ENCODE measurements at regions not wholly inside any gene's neighbourhood (a gene's known extent, or its start where the extent isn't known, plus 50 kb on each side); places are given as distances from the start of the nearest gene placed in this dataset.

DNA sequence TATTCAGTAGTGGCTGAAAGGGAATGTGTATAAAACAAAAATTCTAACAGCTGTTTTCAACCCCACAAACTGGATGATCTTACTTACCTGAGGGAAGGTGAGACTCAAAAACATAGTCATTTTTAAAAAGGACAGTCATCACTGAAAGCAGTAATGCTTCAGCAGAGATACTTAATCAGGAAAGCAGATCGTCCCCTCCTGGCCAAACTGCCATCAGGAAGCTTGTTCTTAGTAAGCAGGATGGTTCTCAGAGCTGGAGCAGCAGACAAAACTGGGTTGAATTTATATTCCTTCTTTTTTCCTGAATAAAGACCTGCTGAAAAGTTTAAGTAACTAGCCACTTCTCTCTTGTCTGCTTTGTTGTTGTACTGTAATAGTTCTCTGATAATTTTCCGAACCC is 1156.5 kb downstream of the OLFM4 start:
- H3K4me2 ChIP-seq: no peak overlapping the region
- no peak overlapping the region for H2AFZ ChIP-seq
- H3K27ac ChIP-seq: no peak overlapping the region
- DNase-seq (ENCODE audit: low spot score): no peak
- H3K9me3 ChIP-seq (ENCODE audit: low read depth): no peaks in the 10 kb centered on the region
- H3K9me2 ChIP-seq (replicated peaks; ENCODE audit: insufficient read depth): no peaks in the 10 kb centered on the region
- H4K20me1 ChIP-seq (ENCODE audit: insufficient read depth, poor library complexity, severe bottlenecking): no peaks in the 10 kb centered on the region
- no peak for TF ChIP-seq EZH2phosphoT487 (IDR thresholded peaks at IDR 0.05; ENCODE audit: low read depth, severe bottlenecking, unreplicated experiment)
- no peaks in the 10 kb centered on the region for H3K27me3 ChIP-seq
- H3K79me2 ChIP-seq: no peaks in the 10 kb centered on the region
- WGBS (ENCODE audit: low lambda C conversion rate, missing lambda C conversion rate): 69% methylated on average over 2 of the region's 2 CpGs
- H3K4me3 ChIP-seq: no peak overlapping the region
- no peaks in the 10 kb centered on the region for H3K4me1 ChIP-seq (ENCODE audit: insufficient read depth)
- H3K36me3 ChIP-seq (replicated peaks; ENCODE audit: insufficient read depth, low read depth): no peaks in the 10 kb centered on the region

DNA sequence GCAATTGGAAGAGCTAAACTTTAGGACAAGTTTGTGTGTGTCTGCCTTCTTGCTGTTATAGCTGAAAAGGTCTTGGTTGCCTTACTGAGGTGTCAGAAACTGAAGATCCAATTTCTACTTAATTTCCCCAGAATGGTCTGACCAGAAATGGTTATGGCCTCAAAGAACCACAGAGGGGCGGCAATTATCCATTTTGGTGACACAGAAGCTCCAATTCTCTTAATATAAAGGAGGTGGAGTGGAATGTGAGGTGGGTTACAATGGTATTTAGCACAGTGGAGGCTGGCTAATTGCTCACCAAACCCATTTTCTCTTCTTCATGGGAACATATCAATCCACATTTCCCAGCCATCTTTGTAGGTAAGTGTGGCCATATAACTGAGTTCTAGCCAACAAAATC is 1157.2 kb downstream of the OLFM4 start:
- TF ChIP-seq, protein P1, sequence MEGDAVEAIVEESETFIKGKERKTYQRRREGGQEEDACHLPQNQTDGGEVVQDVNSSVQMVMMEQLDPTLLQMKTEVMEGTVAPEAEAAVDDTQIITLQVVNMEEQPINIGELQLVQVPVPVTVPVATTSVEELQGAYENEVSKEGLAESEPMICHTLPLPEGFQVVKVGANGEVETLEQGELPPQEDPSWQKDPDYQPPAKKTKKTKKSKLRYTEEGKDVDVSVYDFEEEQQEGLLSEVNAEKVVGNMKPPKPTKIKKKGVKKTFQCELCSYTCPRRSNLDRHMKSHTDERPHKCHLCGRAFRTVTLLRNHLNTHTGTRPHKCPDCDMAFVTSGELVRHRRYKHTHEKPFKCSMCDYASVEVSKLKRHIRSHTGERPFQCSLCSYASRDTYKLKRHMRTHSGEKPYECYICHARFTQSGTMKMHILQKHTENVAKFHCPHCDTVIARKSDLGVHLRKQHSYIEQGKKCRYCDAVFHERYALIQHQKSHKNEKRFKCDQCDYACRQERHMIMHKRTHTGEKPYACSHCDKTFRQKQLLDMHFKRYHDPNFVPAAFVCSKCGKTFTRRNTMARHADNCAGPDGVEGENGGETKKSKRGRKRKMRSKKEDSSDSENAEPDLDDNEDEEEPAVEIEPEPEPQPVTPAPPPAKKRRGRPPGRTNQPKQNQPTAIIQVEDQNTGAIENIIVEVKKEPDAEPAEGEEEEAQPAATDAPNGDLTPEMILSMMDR (IDR thresholded peaks at IDR 0.05; ENCODE audit: poor library complexity): peak; percentile 53
- TF ChIP-seq EZH2phosphoT487 (IDR thresholded peaks at IDR 0.05; ENCODE audit: low read depth, severe bottlenecking, unreplicated experiment) (no peak), EZH2 (IDR thresholded peaks at IDR 0.05; ENCODE audit: borderline replicate concordance) (no peak)
- Histone ChIP-seq H3K36me3 (replicated peaks; ENCODE audit: insufficient read depth, low read depth) (no peaks in the 10 kb centered on the region), H3K4me2 (no peak overlapping the region), H3K79me2 (no peaks in the 10 kb centered on the region), H3K4me1 (ENCODE audit: insufficient read depth) (no peaks in the 10 kb centered on the region), H2AFZ (no peak overlapping the region), H3K27me3 (no peaks in the 10 kb centered on the region), H3K9me3 (ENCODE audit: low read depth) (no peaks in the 10 kb centered on the region), H4K20me1 (ENCODE audit: insufficient read depth, poor library complexity, severe bottlenecking) (no peaks in the 10 kb centered on the region), H3K9me2 (replicated peaks; ENCODE audit: insufficient read depth) (no peaks in the 10 kb centered on the region), H3K27ac (no peak overlapping the region), H3K4me3 (no peak overlapping the region)
- WGBS (ENCODE audit: low lambda C conversion rate, missing lambda C conversion rate): 29% methylated on average over 1 of the region's 1 CpG
- peak; percentile 11 for DNase-seq (ENCODE audit: low spot score)

DNA sequence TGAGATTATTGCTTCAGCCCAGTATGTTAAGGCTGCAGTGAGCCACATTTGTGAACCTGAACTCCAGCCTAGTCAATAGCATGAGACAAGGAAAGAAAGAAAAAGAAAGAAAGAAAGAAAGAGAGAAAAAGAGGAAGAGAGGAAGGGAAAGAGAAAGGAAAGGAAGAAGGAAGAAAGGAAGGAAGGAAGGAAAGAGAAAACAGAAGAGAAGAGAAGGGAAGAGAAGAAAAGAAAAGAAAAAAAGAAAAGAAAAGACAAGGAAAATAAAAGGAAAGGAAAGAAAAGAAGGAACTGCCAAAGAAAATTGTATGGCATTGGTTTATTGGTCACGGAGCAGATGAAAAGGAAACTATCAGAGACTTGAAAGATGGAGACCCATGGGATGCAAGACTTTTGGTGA is 1158.8 kb downstream of the OLFM4 start:
- Histone ChIP-seq H3K4me2 (no peak overlapping the region), H3K9me2 (replicated peaks; ENCODE audit: insufficient read depth) (no peaks in the 10 kb centered on the region), H3K27ac (no peak overlapping the region), H4K20me1 (ENCODE audit: insufficient read depth, poor library complexity, severe bottlenecking) (no peaks in the 10 kb centered on the region), H3K36me3 (replicated peaks; ENCODE audit: insufficient read depth, low read depth) (no peaks in the 10 kb centered on the region), H3K27me3 (no peaks in the 10 kb centered on the region), H3K9me3 (ENCODE audit: low read depth) (no peaks in the 10 kb centered on the region), H3K79me2 (no peaks in the 10 kb centered on the region), H3K4me3 (no peak overlapping the region), H2AFZ (no peak overlapping the region), H3K4me1 (ENCODE audit: insufficient read depth) (no peaks in the 10 kb centered on the region)
- no peak for DNase-seq (ENCODE audit: low spot score)
- 91% methylated on average over 1 of the region's 1 CpG for WGBS (ENCODE audit: low lambda C conversion rate, missing lambda C conversion rate)
- TF ChIP-seq EZH2 (IDR thresholded peaks at IDR 0.05; ENCODE audit: borderline replicate concordance): no peak
- TF ChIP-seq, protein P1 (IDR thresholded peaks at IDR 0.05; ENCODE audit: poor library complexity): no peak
- TF ChIP-seq EZH2phosphoT487 (IDR thresholded peaks at IDR 0.05; ENCODE audit: low read depth, severe bottlenecking, unreplicated experiment): no peak

DNA sequence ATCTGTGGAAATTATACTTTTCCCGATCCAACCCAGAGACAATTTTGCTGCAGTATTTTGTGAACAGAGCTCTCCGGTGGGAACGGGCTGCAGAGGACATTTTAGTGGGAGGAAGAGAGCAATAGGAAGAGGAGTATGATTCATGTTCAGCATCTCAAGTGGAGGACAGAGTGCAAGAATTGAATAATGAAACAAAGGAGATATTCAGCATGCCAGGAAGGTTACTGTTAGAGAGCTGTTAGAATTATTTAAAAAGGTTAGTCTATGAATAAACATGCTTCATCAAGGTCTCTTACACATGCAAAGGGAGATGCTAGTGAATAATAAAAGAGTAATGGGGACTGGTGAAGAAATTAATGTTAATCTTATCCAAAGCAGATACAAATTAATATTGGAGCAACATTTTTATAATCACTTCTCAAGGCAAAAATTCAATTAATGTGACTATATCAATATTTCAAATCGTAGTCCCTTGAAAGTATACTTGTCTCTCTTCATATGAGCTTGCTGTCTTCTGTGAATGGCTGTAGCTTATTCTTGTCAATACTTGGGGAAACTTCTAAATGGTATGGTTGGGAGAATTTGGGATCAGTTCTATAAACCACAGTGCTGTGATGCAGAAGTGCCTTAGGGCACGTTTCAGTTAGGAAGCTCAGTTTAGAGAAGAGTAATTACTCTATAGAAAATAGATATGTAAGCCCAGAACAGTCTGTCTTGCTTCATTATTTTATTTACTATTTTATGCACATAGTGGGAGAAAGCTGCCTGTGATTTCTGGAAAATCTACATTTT is 1165.8 kb downstream of the OLFM4 start:
- 77% methylated on average over 5 of the region's 5 CpGs for WGBS (ENCODE audit: low lambda C conversion rate, missing lambda C conversion rate)
- Histone ChIP-seq H3K9me3 (ENCODE audit: low read depth) (no peaks in the 10 kb centered on the region), H3K36me3 (replicated peaks; ENCODE audit: insufficient read depth, low read depth) (no peaks in the 10 kb centered on the region), H3K79me2 (no peaks in the 10 kb centered on the region), H3K4me3 (no peak overlapping the region), H4K20me1 (ENCODE audit: insufficient read depth, poor library complexity, severe bottlenecking) (no peaks in the 10 kb centered on the region), H3K27me3 (no peaks in the 10 kb centered on the region), H3K4me2 (no peak overlapping the region), H2AFZ (no peak overlapping the region), H3K4me1 (ENCODE audit: insufficient read depth) (no peaks in the 10 kb centered on the region), H3K27ac (no peak overlapping the region), H3K9me2 (replicated peaks; ENCODE audit: insufficient read depth) (no peaks in the 10 kb centered on the region)
- TF ChIP-seq EZH2 (IDR thresholded peaks at IDR 0.05; ENCODE audit: borderline replicate concordance): no peak
- TF ChIP-seq, protein P1 (IDR thresholded peaks at IDR 0.05; ENCODE audit: poor library complexity): no peak
- TF ChIP-seq EZH2phosphoT487 (IDR thresholded peaks at IDR 0.05; ENCODE audit: low read depth, severe bottlenecking, unreplicated experiment): no peak
- DNase-seq (ENCODE audit: low spot score): no peak

Data from hepatocyte (in vitro differentiated cells).